HEK293T (cell line): ENCODE measurements at regions not wholly inside any gene's neighbourhood (a gene's known extent, or its start where the extent isn't known, plus 50 kb on each side); places are given as distances from the start of the nearest gene placed in this dataset.

Source experiments
- ARNT ChIP-seq: fragments of 450-650 bp; IDR thresholded peaks from 2 replicates; pipeline ENCODE4 v1.6.1; 2017; ENCODE audit warnings: mild to moderate bottlenecking
- BHLHE40 ChIP-seq: fragments of 450-650 bp; IDR thresholded peaks from 2 replicates; pipeline ENCODE4 v1.6.1; 2016; ENCODE audit warnings: mild to moderate bottlenecking, moderate library complexity, borderline replicate concordance
- HDGF ChIP-seq: fragments of 450-650 bp; IDR thresholded peaks from 2 replicates; pipeline ENCODE4 v1.6.1; 2017; ENCODE audit warnings: antibody characterized with exemption, borderline replicate concordance
- L3MBTL2 ChIP-seq: fragments of 450-650 bp; conservative IDR thresholded peaks from 2 replicates; pipeline ENCODE4 v1.6.1; 2016; ENCODE audit warnings: mild to moderate bottlenecking
- LEF1 ChIP-seq: fragments of 450-650 bp; IDR thresholded peaks from 2 replicates; pipeline ENCODE4 v1.6.1; 2017; ENCODE audit warnings: mild to moderate bottlenecking, borderline replicate concordance
- SP1 ChIP-seq: fragments of 450-650 bp; IDR thresholded peaks from 2 replicates; pipeline ENCODE4 v1.6.1; 2017
- TARDBP ChIP-seq: fragments of 450-650 bp; IDR thresholded peaks from 2 replicates; pipeline ENCODE4 v1.6.1; 2016

GRCh38 chr13:85976242-85976641 lies 177.0 kb upstream of the SLITRK6 start:
- TF ChIP-seq L3MBTL2 (no peak), BHLHE40 (no peak), ARNT (no peak), HDGF (no peak), TARDBP (no peak), LEF1 (no peak), SP1 (no peak)
